Endothelial cell of umbilical vein (primary cell): ENCODE measurements at regions not wholly inside any gene's neighbourhood (a gene's known extent, or its start where the extent isn't known, plus 50 kb on each side); places are given as distances from the start of the nearest gene placed in this dataset.

Experiments
- BruUV-seq: library from RNA; stranded (reverse); fragments of 400-500 nt; replicated peaks from 2 replicates; lab custom pipeline; 2021; lab: Mats Ljungman, UMichigan
- CTCF ChIA-PET: fragments of 300-600, 350-600 bp; sonication (Branson Sonifier 250); formaldehyde crosslinking; loops from one replicate; lab custom pipeline; 2021; ENCODE audit warnings: antibody characterized with exemption, inconsistent platforms; lab: Charles Lee
- POLR2A ChIA-PET: fragments of 300-600, 350-600 bp; sonication (Branson Sonifier 250); formaldehyde crosslinking; loops from one replicate; lab custom pipeline; 2021; ENCODE audit warnings: antibody characterized with exemption, inconsistent platforms; lab: Charles Lee
- DNase-seq: peaks from one replicate; pipeline ENCODE4 v3.0.0-alpha.2; 2011; ENCODE audit warnings: low read depth, low spot score
- FAIRE-seq: peaks from 2 replicates; lab custom pipeline; 2011; peaks lifted over from hg19 to GRCh38; lab: Jason Lieb, UNC
- H2AFZ ChIP-seq: 2 replicates; pipeline ENCODE4 v1.6.0; 2012; ENCODE audit warnings: low read depth, low read length, control low read depth, inconsistent platforms
- H3K27ac ChIP-seq: 2 replicates; pipeline ENCODE4 v1.5.1; 2011; ENCODE audit warnings: low read depth, mild to moderate bottlenecking, control low read depth, low read length, moderate library complexity; ENCODE audit not compliant: insufficient read depth
- H3K27me3 ChIP-seq, 2 experiments: 2 replicates each; pipeline versions ENCODE4 v1.6.0 to v1.6.1; 2011; ENCODE audit warnings: low read length in 2 of 2, mixed read lengths in 1 of 2; ENCODE audit not compliant: control insufficient read depth in 2 of 2, insufficient read depth in 2 of 2
- H3K36me3 ChIP-seq, 2 experiments: 2 replicates in 1 of 2; 3 replicates in 1 of 2; pipeline ENCODE4 v1.5.1; 2011; ENCODE audit warnings: low read length in 2 of 2, mild to moderate bottlenecking in 1 of 2, moderate library complexity in 1 of 2; ENCODE audit not compliant: control insufficient read depth in 2 of 2, insufficient read depth in 2 of 2; ENCODE audit errors: extremely low read depth in 1 of 2
- H3K4me1 ChIP-seq: 3 replicates; pipeline ENCODE4 v1.5.1; 2011; ENCODE audit warnings: mild to moderate bottlenecking, low read length; ENCODE audit not compliant: control insufficient read depth, insufficient read depth; ENCODE audit errors: extremely low read depth
- H3K4me2 ChIP-seq: 2 replicates; pipeline ENCODE4 v1.6.1; 2011; ENCODE audit warnings: low read length, control low read depth, mixed read lengths; ENCODE audit not compliant: insufficient read depth
- H3K4me3 ChIP-seq, 3 experiments: fragments of 200-600 bp in 1 of 3; sonication (generic), shearing (Covaris generic) in 1 of 3; replicated peaks in 1 of 3; 2 replicates each; pipeline ENCODE4 v1.5.1; 2011 to 2016; ENCODE audit warnings: control low read depth in 3 of 3, low read length in 3 of 3, mild to moderate bottlenecking in 2 of 3, inconsistent platforms in 1 of 3, low read depth in 1 of 3, moderate library complexity in 1 of 3; ENCODE audit not compliant: insufficient read depth in 1 of 3
- H3K79me2 ChIP-seq: 2 replicates; pipeline ENCODE4 v1.6.0; 2012; ENCODE audit warnings: low read length, inconsistent platforms; ENCODE audit not compliant: control insufficient read depth, insufficient read depth
- H3K9ac ChIP-seq: replicated peaks from 2 replicates; pipeline ENCODE3; 2011; ENCODE audit warnings: low read length, control low read depth; ENCODE audit not compliant: insufficient read depth; ENCODE audit errors: extremely low read depth
- H3K9me1 ChIP-seq: replicated peaks from 3 replicates; pipeline ENCODE4 v1.6.0; 2011; ENCODE audit warnings: mild to moderate bottlenecking, low read length; ENCODE audit not compliant: control insufficient read depth, insufficient read depth; ENCODE audit errors: extremely low read depth
- H3K9me3 ChIP-seq: replicated peaks from 2 replicates; pipeline ENCODE4 v1.5.1; 2012; ENCODE audit warnings: low read length, inconsistent platforms; ENCODE audit not compliant: control insufficient read depth, insufficient read depth
- H4K20me1 ChIP-seq: replicated peaks from 2 replicates; pipeline ENCODE3; 2011; ENCODE audit warnings: mild to moderate bottlenecking, low read length; ENCODE audit not compliant: control insufficient read depth, insufficient read depth; ENCODE audit errors: extremely low read depth
- CTCF ChIP-seq, 2 donors: IDR thresholded peaks; 1 replicate in 1 of 2; 2 replicates in 1 of 2; pipeline ENCODE4 v1.5.1; 2011; ENCODE audit warnings: low read length in 2 of 2, mild to moderate bottlenecking in 2 of 2, moderate library complexity in 2 of 2, control low read depth in 1 of 2, inconsistent platforms in 1 of 2, low read depth in 1 of 2; ENCODE audit not compliant: insufficient read depth in 1 of 2; ENCODE audit errors: extremely low read depth in 1 of 2
- GATA2 ChIP-seq: IDR thresholded peaks from 2 replicates; pipeline ENCODE4 v1.7.0; 2011; ENCODE audit warnings: low read depth, mild to moderate bottlenecking, moderate library complexity, mixed read lengths, low read length; ENCODE audit not compliant: insufficient read length, insufficient read depth
- MAX ChIP-seq: IDR thresholded peaks from 2 replicates; pipeline ENCODE4 v1.6.1; 2011; ENCODE audit not compliant: insufficient read depth, insufficient read length
- MYC ChIP-seq: IDR thresholded peaks from one replicate; pipeline ENCODE4 v1.6.1; 2011; ENCODE audit warnings: mild to moderate bottlenecking, low read depth, low read length
- POLR2A ChIP-seq: IDR thresholded peaks from 2 replicates; pipeline ENCODE4 v1.6.1; 2012; ENCODE audit warnings: low read depth, mild to moderate bottlenecking, control low read depth, low read length
- POLR2AphosphoS5 ChIP-seq: IDR thresholded peaks from 2 replicates; pipeline ENCODE4 v1.6.1; 2012; ENCODE audit warnings: low read depth, mild to moderate bottlenecking, control low read depth, low read length, moderate library complexity; ENCODE audit not compliant: insufficient read depth
- dilution Hi-C: fragments of 300-500 bp; cut with MboI; formaldehyde crosslinking; loops from one replicate; pipeline ENCODE4 v1.15.0; 2019; ENCODE audit warnings: low sequenced_read_pairs; ENCODE audit not compliant: extremely low pct_ligation_motif_present
- intact Hi-C: fragments of 100-400 bp; cut with micrococcal nuclease; formaldehyde crosslinking; loops from one replicate; pipeline ENCODE4 v1.10.0; 2022

GRCh38 chr2:107380912-107381311 is 445.8 kb upstream of the RGPD4 start:
- no peaks in the 10 kb centered on the region for H4K20me1 ChIP-seq
- H3K4me2 ChIP-seq, result no peak overlapping the region
- no peaks in the 10 kb centered on the region for H3K27me3 ChIP-seq
- CTCF ChIA-PET, result no interaction called here
- POLR2A ChIA-PET, result no interaction called here
- no peak overlapping the region for H3K27ac ChIP-seq
- TF ChIP-seq MAX, result no peak
- TF ChIP-seq GATA2, result no peak
- TF ChIP-seq POLR2AphosphoS5, result no peak
- TF ChIP-seq POLR2A, result no peak
- no peak for TF ChIP-seq MYC
- no peak for TF ChIP-seq CTCF (IDR thresholded peaks at IDR 0.05; ENCODE audit: extremely low read depth in 1 of 2, insufficient read depth in 1 of 2, low read depth in 1 of 2, low read length in 2 of 2)
- H3K79me2 ChIP-seq, result no peaks in the 10 kb centered on the region
- dilution Hi-C loops (no loop called here), intact Hi-C loops (no loop called here)
- H3K4me1 ChIP-seq, result no peaks in the 10 kb centered on the region
- BruUV-seq, result no TSS peak
- no peak for FAIRE-seq
- H3K9me1 ChIP-seq, result no peaks in the 10 kb centered on the region
- no peaks in the 10 kb centered on the region for H3K36me3 ChIP-seq
- no peak overlapping the region for H2AFZ ChIP-seq
- DNase-seq, result no peak
- H3K9me3 ChIP-seq, result peaks cover 1% of the 10 kb centered on the region
- H3K4me3 ChIP-seq, result no peak overlapping the region
- no peak overlapping the region for H3K9ac ChIP-seq

GRCh38 chr2:107383691-107384090 is 443.0 kb upstream of the RGPD4 start:
- dilution Hi-C loops, result no loop called here
- no peaks in the 10 kb centered on the region for H3K79me2 ChIP-seq
- POLR2A ChIA-PET, result no interaction called here
- FAIRE-seq (no peak), DNase-seq (no peak)
- intact Hi-C loops, result no loop called here
- no peak overlapping the region for H3K27ac ChIP-seq
- no peaks in the 10 kb centered on the region for H4K20me1 ChIP-seq
- H3K4me1 ChIP-seq, result no peaks in the 10 kb centered on the region
- H3K27me3 ChIP-seq, result no peaks in the 10 kb centered on the region
- no peak for TF ChIP-seq GATA2
- TF ChIP-seq POLR2A, result no peak
- H3K9me3 ChIP-seq, result no peaks in the 10 kb centered on the region
- no peaks in the 10 kb centered on the region for H3K36me3 ChIP-seq
- no peak overlapping the region for H3K9ac ChIP-seq
- no TSS peak for BruUV-seq
- H2AFZ ChIP-seq, result no peak overlapping the region
- H3K4me3 ChIP-seq, result no peak overlapping the region
- no peak overlapping the region for H3K4me2 ChIP-seq
- CTCF ChIA-PET, result no interaction called here
- no peaks in the 10 kb centered on the region for H3K9me1 ChIP-seq
